HEK293 (cell line): ENCODE measurements at regions not wholly inside any gene's neighbourhood (a gene's known extent, or its start where the extent isn't known, plus 50 kb on each side); places are given as distances from the start of the nearest gene placed in this dataset.

Experiments used
- SP2 ChIP-seq: fragments of 450-650 bp; formaldehyde crosslinking; IDR thresholded peaks from 2 replicates; pipeline ENCODE4 v1.5.1; 2016; ENCODE audit warnings: missing biosample characterization, missing genetic modification characterization
- TCF7L2 ChIP-seq: IDR thresholded peaks from 2 replicates; pipeline ENCODE4 v1.6.1; 2011; ENCODE audit warnings: low read depth, mild to moderate bottlenecking, inconsistent platforms, low read length, moderate library complexity, borderline replicate concordance
- ZNF341 ChIP-seq: fragments of 450-650 bp; formaldehyde crosslinking; IDR thresholded peaks from 2 replicates; pipeline ENCODE4; 2016; ENCODE audit warnings: low read depth, missing biosample characterization, missing genetic modification characterization
- TF ChIP-seq, protein P1 (sequence below): fragments of 450-650 bp; formaldehyde crosslinking; IDR thresholded peaks from 2 replicates; pipeline ENCODE4 v1.5.1; 2016; ENCODE audit warnings: missing biosample characterization, missing genetic modification characterization

DNA sequence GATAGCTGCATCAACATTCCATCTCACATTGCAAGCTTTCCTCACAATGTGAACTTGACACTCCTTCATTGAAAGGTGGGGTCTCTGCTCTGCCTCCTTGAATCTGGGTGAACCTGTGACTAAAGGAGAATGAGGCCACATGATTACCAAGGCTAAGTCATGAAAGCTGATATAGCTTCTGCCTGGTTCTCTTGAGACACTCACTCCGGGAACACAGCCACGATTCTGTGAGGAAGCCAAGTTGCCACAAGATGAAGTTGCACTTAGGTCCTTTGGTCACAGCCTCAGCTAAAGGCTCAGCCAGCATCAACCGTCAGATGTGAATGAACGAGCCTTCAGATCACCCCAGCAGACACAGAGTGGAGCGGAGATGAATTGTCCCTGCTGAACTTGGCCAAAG lies 94.7 kb upstream of the FAM136A start:
- no peak for TF ChIP-seq TCF7L2
- TF ChIP-seq, protein P1, sequence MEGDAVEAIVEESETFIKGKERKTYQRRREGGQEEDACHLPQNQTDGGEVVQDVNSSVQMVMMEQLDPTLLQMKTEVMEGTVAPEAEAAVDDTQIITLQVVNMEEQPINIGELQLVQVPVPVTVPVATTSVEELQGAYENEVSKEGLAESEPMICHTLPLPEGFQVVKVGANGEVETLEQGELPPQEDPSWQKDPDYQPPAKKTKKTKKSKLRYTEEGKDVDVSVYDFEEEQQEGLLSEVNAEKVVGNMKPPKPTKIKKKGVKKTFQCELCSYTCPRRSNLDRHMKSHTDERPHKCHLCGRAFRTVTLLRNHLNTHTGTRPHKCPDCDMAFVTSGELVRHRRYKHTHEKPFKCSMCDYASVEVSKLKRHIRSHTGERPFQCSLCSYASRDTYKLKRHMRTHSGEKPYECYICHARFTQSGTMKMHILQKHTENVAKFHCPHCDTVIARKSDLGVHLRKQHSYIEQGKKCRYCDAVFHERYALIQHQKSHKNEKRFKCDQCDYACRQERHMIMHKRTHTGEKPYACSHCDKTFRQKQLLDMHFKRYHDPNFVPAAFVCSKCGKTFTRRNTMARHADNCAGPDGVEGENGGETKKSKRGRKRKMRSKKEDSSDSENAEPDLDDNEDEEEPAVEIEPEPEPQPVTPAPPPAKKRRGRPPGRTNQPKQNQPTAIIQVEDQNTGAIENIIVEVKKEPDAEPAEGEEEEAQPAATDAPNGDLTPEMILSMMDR (tag by site-specific recombination) = no peak
- no peak for TF ChIP-seq SP2 (tag by site-specific recombination)
- no peak for TF ChIP-seq ZNF341 (tag by site-specific recombination)
